C1 segment of cervical spinal cord (tissue), 14 donors: ENCODE measurements at regions not wholly inside any gene's neighbourhood (a gene's known extent, or its start where the extent isn't known, plus 50 kb on each side); places are given as distances from the start of the nearest gene placed in this dataset.
"Not testable (repeated sequence)": the region's sequence is repeated elsewhere in the genome, so short reads cannot be mapped to it uniquely, and the experiment has no call there.

Source experiments
- DNase-seq, 14 donors: peaks; one replicate each; lab custom pipeline; 2025; lab: John Stamatoyannopoulos, UW

DNA sequence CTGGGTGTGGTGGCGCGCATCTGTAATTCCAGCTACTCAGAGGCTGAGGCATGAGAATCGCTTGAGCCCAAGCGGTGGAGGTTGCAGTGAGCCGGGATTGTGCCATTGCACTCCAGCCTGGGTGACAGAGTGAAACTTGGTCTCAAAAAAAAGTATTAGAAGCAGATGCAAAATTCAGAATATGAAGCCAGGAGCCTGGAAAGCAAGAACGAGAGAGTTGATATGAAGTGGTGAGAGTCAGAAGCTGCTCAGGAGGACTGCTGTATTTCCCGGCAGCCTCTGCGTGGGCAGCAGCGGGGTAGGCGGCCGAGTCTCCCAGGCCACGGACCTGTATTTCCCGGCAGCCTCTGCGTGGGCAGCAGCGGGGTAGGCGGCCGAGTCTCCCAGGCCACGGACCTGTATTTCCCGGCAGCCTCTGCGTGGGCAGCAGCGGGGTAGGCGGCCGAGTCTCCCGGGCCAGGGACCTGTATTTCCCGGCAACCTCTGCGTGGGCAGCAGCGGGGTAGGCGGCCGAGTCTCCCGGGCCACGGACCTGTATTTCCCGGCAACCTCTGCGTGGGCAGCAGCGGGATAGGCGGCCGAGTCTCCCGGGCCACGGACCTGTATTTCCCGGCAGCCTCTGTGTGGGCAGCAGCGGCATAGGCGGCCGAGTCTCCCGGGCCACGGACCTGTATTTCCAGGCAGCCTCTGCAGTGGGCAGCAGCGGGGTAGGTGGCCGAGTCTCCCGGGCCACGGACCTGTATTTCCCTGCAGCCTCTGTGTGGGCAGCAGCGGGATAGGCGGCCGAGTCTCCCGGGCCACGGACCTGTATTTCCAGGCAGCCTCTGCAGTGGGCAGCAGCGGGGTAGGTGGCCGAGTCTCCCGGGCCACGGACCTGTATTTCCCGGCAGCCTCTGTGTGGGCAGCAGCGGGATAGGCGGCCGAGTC, 145.2 kb upstream of the PITRM1 start:
- DNase-seq: not testable (repeated sequence)

DNA sequence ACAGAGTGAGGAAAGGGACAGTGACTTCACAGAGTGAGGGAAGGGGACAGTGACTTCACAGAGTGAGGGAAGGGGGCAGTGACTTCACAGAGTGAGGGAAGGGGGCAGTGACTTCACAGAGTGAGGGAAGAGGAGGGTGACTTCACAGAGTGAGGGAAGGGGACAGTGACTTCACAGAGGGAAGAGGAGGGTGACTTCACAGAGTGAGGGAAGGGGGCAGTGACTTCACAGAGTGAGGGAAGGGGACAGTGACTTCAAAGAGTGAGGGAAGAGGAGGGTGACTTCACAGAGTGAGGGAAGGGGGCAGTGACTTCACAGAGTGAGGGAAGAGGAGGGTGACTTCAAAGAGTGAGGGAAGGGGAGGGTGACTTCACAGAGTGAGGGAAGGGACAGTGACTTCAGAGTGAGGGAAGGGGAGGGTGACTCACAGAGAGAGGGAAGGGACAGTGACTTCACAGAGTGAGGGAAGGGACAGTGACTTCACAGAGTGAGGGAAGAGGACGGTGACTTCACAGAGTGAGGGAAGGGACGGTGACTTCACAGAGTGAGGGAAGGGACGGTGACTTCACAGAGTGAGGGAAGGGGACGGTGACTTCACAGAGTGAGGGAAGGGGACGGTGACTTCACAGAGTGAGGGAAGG, 142.0 kb upstream of the PITRM1 start:
- DNase-seq: not testable (repeated sequence)

DNA sequence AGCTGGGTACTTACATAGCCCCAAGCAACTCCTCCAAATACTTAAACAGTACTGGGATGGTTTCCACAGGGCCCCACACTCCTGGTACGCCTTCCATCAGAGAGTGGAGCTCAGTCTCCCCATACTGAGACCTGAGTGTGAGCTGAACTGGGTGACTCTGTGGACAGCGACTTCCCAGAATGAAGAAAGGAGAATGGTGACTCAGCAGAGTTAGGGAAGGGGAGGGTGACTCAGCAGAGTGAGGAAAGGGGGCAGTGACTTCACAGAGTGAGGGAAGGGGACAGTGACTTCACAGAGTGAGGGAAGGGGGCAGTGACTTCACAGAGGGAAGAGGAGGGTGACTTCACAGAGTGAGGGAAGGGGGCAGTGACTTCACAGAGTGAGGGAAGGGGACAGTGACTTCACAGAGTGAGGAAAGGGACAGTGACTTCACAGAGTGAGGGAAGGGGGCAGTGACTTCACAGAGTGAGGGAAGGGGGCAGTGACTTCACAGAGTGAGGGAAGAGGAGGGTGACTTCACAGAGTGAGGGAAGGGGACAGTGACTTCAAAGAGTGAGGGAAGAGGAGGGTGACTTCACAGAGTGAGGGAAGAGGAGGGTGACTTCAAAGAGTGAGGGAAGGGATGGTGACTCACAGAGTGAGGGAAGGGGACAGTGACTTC, 141.3 kb upstream of the PITRM1 start:
- DNase-seq: peak in 1 of 14 donors; percentile 41

DNA sequence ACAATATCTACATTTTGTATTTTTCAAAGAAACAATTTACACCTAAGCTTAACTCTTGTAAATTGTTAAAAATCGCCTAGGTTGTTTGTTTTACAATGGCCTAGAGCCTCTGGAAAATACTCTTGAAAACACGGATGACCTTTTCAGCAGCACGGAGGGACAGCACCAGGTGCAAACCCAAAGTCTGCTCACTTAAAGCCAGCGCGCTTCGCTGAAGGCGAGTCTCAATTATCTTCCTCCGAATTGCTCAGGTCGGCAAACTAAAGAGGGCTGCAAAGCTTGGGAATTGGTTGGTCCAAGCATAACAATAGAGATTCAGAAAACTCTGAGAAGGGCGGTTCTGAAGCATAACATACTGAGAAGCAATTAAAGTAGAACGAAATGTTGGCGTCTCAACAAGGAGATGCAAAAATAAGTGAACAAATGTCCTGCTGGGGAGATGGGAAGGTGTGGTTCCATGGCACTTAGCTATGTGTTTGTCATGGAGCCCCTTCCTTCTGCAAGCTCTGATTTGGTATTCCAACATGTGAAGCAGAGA, 139.9 kb upstream of the PITRM1 start:
- DNase-seq: no peak

DNA sequence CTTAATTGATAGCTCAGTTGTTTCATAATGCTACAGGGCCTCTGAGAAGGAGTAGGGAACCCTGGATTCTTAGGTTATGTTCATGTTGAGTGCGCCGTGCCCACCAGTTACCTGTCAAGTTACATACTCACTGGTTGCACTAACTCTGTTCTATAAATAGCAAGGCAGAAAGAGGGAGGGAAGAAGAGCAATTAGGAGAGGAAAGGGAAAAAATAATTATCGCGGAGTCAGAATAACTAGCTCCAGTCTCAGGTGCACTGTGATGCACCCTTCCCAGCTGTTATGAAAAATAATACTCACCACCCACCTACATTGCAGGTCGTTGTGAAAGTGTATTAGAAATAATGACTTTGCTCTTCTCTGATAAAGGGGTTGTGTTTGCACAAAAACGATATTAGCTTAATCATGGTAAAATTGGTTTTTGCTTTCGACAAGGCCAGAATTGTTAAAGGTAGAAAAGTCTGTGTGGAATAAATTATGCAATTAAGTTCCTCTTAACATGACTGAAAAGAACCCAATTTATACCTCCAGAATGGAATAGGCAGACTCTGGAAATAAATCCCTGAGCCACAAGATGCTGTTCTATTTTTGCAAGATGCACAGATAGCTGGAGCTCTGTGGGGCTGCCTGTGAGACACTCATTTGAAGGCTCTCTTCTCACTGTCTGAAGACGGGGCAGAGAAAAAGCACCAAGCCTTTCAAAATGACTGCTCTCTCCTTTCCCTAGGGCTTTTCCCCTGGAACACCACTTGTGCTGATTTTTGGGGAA, 137.6 kb upstream of the PITRM1 start:
- DNase-seq: no peak

DNA sequence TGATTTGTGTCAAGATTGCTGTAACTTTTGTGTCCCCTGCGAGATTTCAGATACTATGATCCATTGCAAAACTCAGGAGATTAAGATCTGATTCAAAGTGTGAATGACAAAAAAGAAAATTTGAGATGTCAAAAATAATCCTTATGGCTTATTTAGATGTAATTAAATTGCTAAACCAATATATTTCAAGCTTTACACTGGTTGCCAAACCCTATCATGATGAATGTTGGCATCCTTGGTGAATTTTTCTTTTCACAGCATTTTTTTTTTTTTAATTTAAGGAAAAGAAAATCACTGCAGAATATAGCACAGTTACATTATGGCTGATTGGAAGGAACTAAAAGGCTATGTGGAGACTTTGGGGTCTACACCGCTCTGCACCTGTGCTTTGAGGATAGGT, 133.5 kb upstream of the PITRM1 start:
- no peak for DNase-seq

DNA sequence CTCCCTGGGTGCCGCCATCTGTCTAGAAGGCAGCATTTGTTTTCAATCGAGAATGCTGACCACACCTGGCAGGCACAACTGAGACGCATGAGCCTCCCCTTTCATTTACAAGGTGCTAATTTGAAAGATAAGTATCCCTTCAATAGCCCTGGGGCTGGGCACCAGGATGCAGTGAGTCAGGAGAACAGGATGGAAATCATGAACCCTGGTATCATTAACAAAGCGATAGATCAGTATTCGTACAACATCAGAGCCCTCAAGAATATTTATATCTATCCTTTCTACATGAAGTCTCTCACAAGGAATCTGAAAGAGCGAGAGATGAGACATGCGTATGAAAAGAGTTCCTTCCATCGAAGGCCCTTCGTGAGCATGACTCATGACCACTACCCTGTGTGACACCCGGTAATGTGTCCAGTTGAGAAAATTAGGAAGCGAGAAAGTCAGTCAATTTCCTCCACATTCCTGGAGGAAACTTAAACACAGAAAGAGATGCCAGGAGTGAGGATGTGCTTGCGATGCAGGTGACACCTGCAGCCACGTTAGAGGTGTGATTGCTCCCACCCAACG, 123.1 kb upstream of the PITRM1 start:
- DNase-seq: no peak

DNA sequence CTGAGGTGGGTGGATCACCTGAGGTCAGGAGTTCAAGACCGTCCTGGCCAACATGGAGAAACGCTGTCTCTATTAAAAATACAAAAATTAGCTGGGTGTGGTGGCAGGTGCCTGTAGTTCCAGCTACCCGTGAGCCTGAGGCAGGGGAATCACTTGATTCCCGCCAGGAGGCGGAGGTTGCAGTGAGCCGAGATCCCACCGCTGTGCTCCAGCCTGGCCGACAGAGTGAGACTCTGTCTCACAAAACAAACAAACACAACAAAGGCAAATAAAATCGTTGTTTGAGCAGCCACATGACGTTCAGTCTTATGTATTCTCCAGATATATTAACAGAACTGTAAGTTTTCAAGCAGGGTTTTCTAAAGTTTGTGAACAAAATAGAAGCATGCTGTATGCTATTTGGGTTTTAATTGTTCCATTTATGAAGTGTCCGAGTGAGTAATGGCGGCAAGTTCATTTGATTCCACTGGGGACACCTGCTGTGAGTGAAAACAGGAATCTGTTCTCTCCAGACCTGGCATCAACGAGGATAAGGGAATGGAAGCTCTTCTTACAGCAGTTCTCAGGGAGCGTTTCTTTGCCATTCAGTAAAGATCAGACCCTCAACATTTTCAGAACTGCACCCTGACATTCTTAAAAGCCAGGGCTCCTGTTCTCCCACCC, 122.5 kb upstream of the PITRM1 start:
- no peak for DNase-seq

DNA sequence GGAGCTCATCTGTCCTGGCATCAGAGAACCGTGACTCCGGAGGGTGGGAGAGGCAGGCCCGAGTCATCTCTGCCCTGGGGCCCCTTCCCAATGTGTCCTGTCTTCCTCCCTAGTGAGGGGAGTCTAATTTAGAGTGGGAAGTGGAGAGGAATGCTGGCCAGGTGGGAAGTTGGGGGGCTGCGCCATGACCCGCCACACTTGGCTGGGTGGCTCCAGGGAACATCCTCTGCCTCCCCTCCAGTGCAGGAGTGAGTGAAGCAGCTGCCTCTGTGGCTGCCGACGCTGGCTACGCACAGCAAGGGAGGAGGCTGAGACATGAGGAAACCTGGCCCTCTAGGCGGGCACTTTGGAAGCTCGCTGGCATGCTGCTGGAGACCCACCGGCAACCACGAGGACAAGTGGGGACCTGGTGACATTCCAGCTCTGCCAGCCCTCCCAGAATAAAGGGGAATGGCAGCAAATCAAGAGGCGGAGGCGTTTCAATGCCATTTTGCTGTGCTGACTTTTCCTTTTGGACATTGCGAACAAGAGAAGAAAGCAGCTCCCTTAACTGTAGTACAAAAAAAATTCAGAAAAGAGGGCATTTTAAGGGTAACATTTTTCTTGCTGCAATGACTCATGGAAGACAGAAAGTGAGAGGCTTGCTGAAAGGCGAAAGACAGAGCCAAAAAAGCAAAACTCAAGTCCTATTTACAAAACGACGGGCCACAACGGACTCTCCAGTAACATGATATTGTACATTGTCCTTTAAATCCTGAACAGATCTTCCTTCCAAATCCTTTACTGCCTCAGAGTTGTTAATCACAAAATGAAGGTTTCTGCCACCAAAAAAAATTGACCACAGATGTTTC, 121.2 kb upstream of the PITRM1 start:
- peak in 1 of 14 donors; percentile 57 for DNase-seq

DNA sequence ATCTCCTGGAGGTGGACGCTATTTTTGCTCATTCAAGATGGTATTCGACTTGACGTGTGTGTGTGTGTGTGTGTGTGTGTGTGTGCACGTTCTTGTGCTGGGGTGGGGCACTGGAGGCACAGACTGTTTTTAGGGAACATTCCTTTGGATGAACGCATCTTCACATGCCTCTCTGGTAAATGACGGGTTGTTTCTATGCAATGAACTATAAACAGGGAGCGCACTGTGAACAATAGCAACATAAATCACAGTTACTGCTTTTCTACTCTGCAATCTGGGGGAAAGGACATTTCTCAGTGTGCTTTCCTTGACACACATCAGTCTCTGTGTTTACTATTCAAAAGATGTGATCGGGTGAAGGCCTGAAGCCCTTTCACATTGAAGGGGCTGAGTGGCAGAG, 120.1 kb upstream of the PITRM1 start:
- DNase-seq: no peak

DNA sequence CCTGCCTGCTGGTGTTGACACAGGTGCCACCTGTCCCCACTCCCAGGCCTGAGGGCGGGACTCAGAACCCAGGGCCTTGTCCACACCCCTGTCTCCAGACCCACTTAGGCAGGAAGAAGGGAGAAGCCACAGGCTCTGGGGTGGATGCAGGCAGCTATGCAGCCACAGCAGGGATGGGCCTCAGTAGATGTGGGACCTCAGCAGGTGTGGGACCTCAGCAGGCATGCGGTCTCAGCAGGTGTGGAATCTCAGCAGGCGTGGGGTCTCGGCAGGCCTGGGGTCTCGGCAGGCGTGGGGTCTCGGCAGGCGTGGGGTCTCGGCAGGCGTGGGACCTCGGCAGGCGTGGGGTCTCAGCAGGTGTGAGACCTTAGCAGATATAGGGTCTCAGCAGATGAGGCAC, 118.0 kb upstream of the PITRM1 start:
- no peak for DNase-seq

DNA sequence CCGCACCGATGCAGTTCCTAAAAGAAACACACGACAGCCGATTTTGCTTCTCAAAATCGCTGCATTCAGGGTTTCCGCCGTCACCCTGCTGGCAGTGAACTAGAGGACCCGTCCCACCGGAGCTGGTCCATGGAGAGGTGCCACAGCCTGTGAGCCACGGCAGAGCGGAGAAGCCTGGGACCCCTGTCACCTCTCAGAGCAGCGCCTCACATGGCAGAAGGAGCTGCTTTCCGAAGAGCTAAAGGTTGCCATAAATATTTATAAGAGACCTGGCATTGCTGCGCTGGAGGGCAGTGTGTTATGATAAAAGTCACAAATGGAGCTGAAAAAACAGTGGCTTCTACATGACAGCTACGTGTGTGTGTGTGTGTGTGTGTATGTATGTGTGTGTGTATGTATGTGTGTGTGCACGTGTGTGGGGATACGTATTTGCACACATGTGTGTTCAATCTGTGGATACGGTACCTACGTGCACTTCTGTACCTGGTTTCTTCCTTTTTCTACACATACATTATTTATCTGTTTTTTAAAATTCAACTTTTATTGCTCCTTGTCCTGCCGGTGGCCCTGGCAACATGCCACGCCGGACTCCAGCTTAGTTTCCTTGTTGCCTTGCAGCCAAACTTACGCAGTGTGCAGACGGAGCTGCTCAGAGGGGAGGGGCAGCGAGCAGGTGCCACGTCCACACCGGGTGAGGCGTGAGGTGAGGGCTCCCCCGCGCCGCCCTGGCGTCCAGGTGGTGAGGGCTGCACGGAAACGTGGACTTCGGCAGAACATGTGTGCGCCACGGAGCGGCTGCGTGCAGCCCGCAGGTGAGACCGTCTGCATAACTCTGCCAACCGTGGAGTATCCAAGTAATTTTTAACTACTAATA, 115.2 kb upstream of the PITRM1 start:
- DNase-seq: no peak

DNA sequence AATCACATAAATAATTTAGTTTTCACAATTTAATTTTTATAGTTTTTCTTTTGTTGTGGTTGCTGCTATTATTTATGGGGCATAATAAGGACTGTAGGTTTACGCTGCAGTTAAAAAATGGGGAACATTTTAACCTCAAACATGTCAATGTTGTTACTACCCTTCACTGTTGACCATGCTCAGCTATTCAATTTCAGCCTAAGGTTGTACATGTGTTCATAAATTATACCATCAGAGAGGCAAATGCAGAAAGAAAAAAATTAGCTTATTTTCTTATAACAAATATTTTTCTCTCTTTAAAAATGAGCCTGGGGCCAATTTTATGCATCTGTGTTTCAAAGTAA, 110.1 kb upstream of the PITRM1 start:
- no peak for DNase-seq

DNA sequence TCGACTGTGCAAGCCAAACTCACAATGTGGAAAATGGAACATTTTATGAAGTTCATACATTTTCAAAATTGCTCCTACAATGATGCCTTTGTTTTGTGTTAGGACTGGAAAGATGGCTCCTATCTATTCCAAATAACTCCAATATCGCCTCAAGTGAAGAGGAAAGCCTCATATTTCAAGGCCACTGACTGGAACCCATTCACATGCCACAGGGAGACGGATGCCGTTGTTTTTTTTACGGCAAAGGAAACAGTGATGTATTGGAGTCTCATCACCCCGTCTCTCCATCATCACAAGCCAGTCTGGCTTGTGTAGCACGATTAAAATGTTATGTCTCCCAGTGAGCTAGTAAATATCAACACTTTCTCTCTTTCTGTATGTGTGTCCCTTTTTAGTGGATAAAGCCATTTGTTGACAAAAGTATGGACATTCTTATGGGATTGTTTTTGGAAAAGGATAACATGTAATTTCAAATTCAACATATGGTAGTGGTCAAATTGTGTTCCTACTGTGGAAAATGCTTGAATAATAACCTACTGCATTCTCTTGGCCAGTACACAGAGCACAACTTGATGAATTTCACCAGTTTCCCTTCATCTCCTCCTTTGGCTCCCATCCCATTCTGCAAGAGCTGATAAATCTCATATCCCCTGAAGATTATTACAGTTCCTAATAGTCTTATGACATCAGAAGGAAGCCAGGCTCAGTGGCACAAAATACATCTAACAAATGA, 109.5 kb upstream of the PITRM1 start:
- no peak for DNase-seq

DNA sequence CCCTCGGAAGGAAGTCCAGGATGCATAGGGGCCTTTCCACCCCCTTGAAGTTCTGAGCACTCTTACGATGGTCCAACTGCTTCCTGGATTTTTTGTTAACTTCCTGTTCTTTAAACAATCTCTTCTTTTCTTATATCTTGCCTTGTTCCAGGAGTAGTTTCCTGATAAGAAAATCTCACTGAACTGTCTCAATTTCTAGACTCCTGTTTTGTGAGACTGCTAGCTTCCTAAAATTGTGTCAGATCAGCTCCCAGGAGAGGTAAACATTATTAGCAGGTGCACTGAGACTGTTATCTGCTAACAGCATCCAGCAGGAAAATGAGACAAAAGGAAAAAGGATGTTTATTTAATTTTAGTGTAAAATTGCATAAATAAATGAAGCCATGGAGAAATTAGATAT, 106.2 kb upstream of the PITRM1 start:
- DNase-seq: no peak

DNA sequence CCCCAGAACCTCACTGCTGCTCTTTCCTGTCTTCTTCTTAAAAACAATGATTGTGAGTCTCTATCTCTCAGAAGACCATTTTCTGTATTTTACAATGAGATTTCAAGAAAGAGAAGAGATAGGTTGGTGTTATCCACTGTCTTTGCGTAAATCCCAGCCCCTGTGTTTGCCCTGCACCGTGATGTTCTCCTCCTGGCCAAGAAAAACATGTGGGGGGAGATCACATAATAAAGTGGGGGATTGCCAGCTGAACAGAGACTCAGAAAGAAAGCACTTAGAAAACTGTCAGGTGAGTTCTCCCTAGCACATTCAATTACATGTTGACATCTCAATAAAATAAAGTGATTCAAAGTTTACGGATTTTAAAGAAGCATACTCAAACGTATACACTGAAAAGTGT, 105.0 kb upstream of the PITRM1 start:
- DNase-seq: no peak

DNA sequence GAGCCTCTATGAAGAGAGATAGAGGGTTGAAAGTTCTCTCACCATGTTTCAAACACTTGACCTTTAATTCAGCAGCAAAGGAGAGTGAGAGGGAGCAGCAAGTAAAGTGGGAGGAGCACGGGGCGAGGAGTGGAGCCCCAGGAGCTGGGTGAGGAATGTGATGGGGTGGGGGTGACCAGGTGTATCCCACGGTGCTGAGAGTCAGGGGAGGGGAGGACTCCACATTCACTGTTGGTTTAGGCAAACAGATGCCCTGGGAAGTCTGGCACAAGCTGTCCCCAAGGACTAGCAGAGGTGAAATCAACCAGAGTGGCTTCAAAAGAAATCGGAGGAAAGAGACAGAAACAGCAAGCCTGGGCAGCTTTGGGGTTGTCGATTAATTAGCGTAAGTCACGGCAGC, 101.8 kb upstream of the PITRM1 start:
- no peak for DNase-seq

DNA sequence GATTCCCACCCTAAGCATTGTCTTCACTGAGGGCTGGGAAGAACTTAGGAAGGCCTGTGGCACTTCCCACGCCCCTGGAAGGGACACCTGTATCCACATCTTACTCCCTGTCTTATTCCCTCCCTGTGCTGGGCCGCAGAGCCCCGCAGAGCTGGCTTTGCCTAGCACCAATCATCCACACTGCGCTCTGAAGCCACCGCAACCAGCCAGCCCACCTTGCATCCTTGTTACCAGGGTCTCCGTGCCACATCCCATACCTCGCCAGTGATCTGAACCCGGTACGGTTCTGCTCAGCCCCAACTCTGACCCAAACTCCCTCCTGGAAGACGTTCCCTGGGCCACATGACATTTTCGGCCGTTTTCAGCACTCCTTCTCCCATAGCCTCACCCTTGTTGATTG, 101.4 kb upstream of the PITRM1 start:
- DNase-seq: no peak
